Right renal cortex interstitium (tissue), 3 donors: ENCODE measurements at regions not wholly inside any gene's neighbourhood (a gene's known extent, or its start where the extent isn't known, plus 50 kb on each side); places are given as distances from the start of the nearest gene placed in this dataset.
"Not testable (repeated sequence)": the region's sequence is repeated elsewhere in the genome, so short reads cannot be mapped to it uniquely, and the experiment has no call there.

Source experiments
- DNase-seq, 3 donors: peaks; one replicate each; pipeline ENCODE4 v3.0.0-alpha.2; 2013; ENCODE audit warnings: low read depth in 3 of 3, low spot score in 2 of 3

GRCh38 chr2:87629491-87630458, 118.1 kb upstream of the PLGLB2 start:
- DNase-seq, result not testable (repeated sequence)

GRCh38 chr2:87630892-87631291, 117.0 kb upstream of the PLGLB2 start:
- DNase-seq, result not testable (repeated sequence)

GRCh38 chr2:87631402-87631801, 116.5 kb upstream of the PLGLB2 start:
- not testable (repeated sequence) for DNase-seq

- DNase-seq, result not testable (repeated sequence)
Measured at GRCh38 chr2:87633287-87633963, 114.5 kb upstream of the PLGLB2 start.

GRCh38 chr2:87634106-87634505, 113.8 kb upstream of the PLGLB2 start:
- DNase-seq, result not testable (repeated sequence)

GRCh38 chr2:87634971-87635650, 112.8 kb upstream of the PLGLB2 start:
- peak in 1 of 3 donors; percentile 5 for DNase-seq

- not testable (repeated sequence) for DNase-seq
Measured at GRCh38 chr2:87636246-87636645, 111.6 kb upstream of the PLGLB2 start.

GRCh38 chr2:87636735-87637134, 111.2 kb upstream of the PLGLB2 start:
- not testable (repeated sequence) for DNase-seq

GRCh38 chr2:87637249-87637990, 110.5 kb upstream of the PLGLB2 start:
- not testable (repeated sequence) for DNase-seq

GRCh38 chr2:87638114-87638807, 109.6 kb upstream of the PLGLB2 start:
- not testable (repeated sequence) for DNase-seq

GRCh38 chr2:87638872-87639271, 109.0 kb upstream of the PLGLB2 start:
- not testable (repeated sequence) for DNase-seq

- not testable (repeated sequence) for DNase-seq
Measured at GRCh38 chr2:87639801-87640440, 108.0 kb upstream of the PLGLB2 start.

- not testable (repeated sequence) for DNase-seq
Measured at GRCh38 chr2:87640961-87641563, 106.8 kb upstream of the PLGLB2 start.

GRCh38 chr2:87643165-87643564, 104.7 kb upstream of the PLGLB2 start:
- DNase-seq, result not testable (repeated sequence)

GRCh38 chr2:87647737-87648498, 100.0 kb upstream of the PLGLB2 start:
- DNase-seq, result not testable (repeated sequence)

GRCh38 chr2:87648815-87649214, 99.1 kb upstream of the PLGLB2 start:
- not testable (repeated sequence) for DNase-seq

GRCh38 chr2:87649871-87650270, 98.0 kb upstream of the PLGLB2 start:
- not testable (repeated sequence) for DNase-seq

GRCh38 chr2:87650837-87651236, 97.0 kb upstream of the PLGLB2 start:
- DNase-seq, result not testable (repeated sequence)
